ENCODE measurements at regions not wholly inside any gene's neighbourhood (a gene's known extent, or its start where the extent isn't known, plus 50 kb on each side); places are given as distances from the start of the nearest gene placed in this dataset.

- FAIRE-seq, result no peak
- H3K4me3 ChIP-seq (ENCODE audit: low read depth, low read length), result no peak overlapping the region
Observed at GRCh38 chr6:55955684-55956083, 80.3 kb upstream of the BMP5 start.

GRCh38 chr6:55954436-55954835, 79.0 kb upstream of the BMP5 start:
- no peak for TF ChIP-seq CTCF (IDR thresholded peaks at IDR 0.05; ENCODE audit: insufficient read depth, low read length, severe bottlenecking)
- no peak for FAIRE-seq
- no peak for DNase-seq (ENCODE audit: low read depth)

More at GRCh38 chr6:55955684-55956083, 80.3 kb upstream of the BMP5 start:
- Histone ChIP-seq H3K36me3 (ENCODE audit: control insufficient read depth, insufficient read depth, low read length) (no peaks in the 10 kb centered on the region), H3K27me3 (ENCODE audit: control insufficient read depth, insufficient read depth, low read length) (no peaks in the 10 kb centered on the region)
- no peak for DNase-seq (ENCODE audit: low read depth)
- no peak for TF ChIP-seq CTCF (IDR thresholded peaks at IDR 0.05; ENCODE audit: insufficient read depth, low read length, severe bottlenecking)

GRCh38 chr6:55953335-55953734, 77.9 kb upstream of the BMP5 start:
- Histone ChIP-seq H3K27me3 (ENCODE audit: control insufficient read depth, insufficient read depth, low read length) (no peaks in the 10 kb centered on the region), H3K4me3 (ENCODE audit: low read depth, low read length) (no peak overlapping the region), H3K36me3 (ENCODE audit: control insufficient read depth, insufficient read depth, low read length) (no peaks in the 10 kb centered on the region)
- peak; percentile 69 for DNase-seq (ENCODE audit: low read depth)
- FAIRE-seq, result no peak
- TF ChIP-seq CTCF (IDR thresholded peaks at IDR 0.05; ENCODE audit: insufficient read depth, low read length, severe bottlenecking), result peak; percentile 29

More at GRCh38 chr6:55954436-55954835, 79.0 kb upstream of the BMP5 start:
- no peak overlapping the region for H3K4me3 ChIP-seq (ENCODE audit: low read depth, low read length)
- no peaks in the 10 kb centered on the region for H3K36me3 ChIP-seq (ENCODE audit: control insufficient read depth, insufficient read depth, low read length)
- H3K27me3 ChIP-seq (ENCODE audit: control insufficient read depth, insufficient read depth, low read length), result no peaks in the 10 kb centered on the region

- TF ChIP-seq CTCF (IDR thresholded peaks at IDR 0.05; ENCODE audit: insufficient read depth, low read length, severe bottlenecking), result no peak
- FAIRE-seq, result no peak
Observed at GRCh38 chr6:55950071-55950814, 74.9 kb upstream of the BMP5 start.

GRCh38 chr6:55943329-55943728, 67.9 kb upstream of the BMP5 start:
- TF ChIP-seq CTCF (IDR thresholded peaks at IDR 0.05; ENCODE audit: insufficient read depth, low read length, severe bottlenecking), result no peak
- Histone ChIP-seq H3K27me3 (ENCODE audit: control insufficient read depth, insufficient read depth, low read length) (no peaks in the 10 kb centered on the region), H3K4me3 (ENCODE audit: low read depth, low read length) (no peak overlapping the region), H3K36me3 (ENCODE audit: control insufficient read depth, insufficient read depth, low read length) (no peaks in the 10 kb centered on the region)
- no peak for DNase-seq (ENCODE audit: low read depth)
- no peak for FAIRE-seq

More at GRCh38 chr6:55950071-55950814, 74.9 kb upstream of the BMP5 start:
- Histone ChIP-seq H3K36me3 (ENCODE audit: control insufficient read depth, insufficient read depth, low read length) (no peaks in the 10 kb centered on the region), H3K27me3 (ENCODE audit: control insufficient read depth, insufficient read depth, low read length) (no peaks in the 10 kb centered on the region), H3K4me3 (ENCODE audit: low read depth, low read length) (no peak overlapping the region)
- DNase-seq (ENCODE audit: low read depth), result no peak

GRCh38 chr6:55941702-55942101, 66.3 kb upstream of the BMP5 start:
- no peak for FAIRE-seq
- DNase-seq (ENCODE audit: low read depth), result peak; percentile 3

More at GRCh38 chr6:55941702-55942101, 66.3 kb upstream of the BMP5 start:
- no peak for TF ChIP-seq CTCF (IDR thresholded peaks at IDR 0.05; ENCODE audit: insufficient read depth, low read length, severe bottlenecking)
- H3K27me3 ChIP-seq (ENCODE audit: control insufficient read depth, insufficient read depth, low read length), result no peaks in the 10 kb centered on the region
- H3K4me3 ChIP-seq (ENCODE audit: low read depth, low read length), result no peak overlapping the region
- no peaks in the 10 kb centered on the region for H3K36me3 ChIP-seq (ENCODE audit: control insufficient read depth, insufficient read depth, low read length)
